NB4 (cell line): ENCODE measurements at regions not wholly inside any gene's neighbourhood (a gene's known extent, or its start where the extent isn't known, plus 50 kb on each side); places are given as distances from the start of the nearest gene placed in this dataset.

Experiments
- DNase-seq: peaks from one replicate; pipeline ENCODE4 v3.0.0; 2010; ENCODE audit warnings: low read depth
- H3K4me3 ChIP-seq: one replicate; pipeline ENCODE4 v1.5.1; 2011; ENCODE audit warnings: mild to moderate bottlenecking, low read depth, low read length, moderate library complexity
- CTCF ChIP-seq: IDR thresholded peaks from one replicate; pipeline ENCODE4 v1.5.1; 2012; ENCODE audit warnings: low read depth, low read length
- MYC ChIP-seq: IDR thresholded peaks from 2 replicates; pipeline ENCODE4 v1.6.1; 2011; ENCODE audit warnings: low read depth, low read length
- POLR2A ChIP-seq: IDR thresholded peaks from 2 replicates; pipeline ENCODE4 v1.6.1; 2011; ENCODE audit warnings: mild to moderate bottlenecking; ENCODE audit not compliant: insufficient read length; ENCODE audit errors: extremely low read depth
- TF ChIP-seq, protein P1 (sequence below): IDR thresholded peaks from 2 replicates; pipeline ENCODE4 v1.6.1; 2011; ENCODE audit warnings: low read depth, low read length

- TF ChIP-seq CTCF (no peak), MYC (no peak), POLR2A (no peak)
- TF ChIP-seq, protein P1, sequence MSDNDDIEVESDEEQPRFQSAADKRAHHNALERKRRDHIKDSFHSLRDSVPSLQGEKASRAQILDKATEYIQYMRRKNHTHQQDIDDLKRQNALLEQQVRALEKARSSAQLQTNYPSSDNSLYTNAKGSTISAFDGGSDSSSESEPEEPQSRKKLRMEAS: no peak
- no peak for DNase-seq
- no peak overlapping the region for H3K4me3 ChIP-seq
Measured at GRCh38 chr2:175737722-175738361, 264.2 kb downstream of the LNPK start.

GRCh38 chr2:175734686-175735085, 267.4 kb downstream of the LNPK start:
- no peak overlapping the region for H3K4me3 ChIP-seq
- DNase-seq: peak; percentile 13
- TF ChIP-seq, protein P1: no peak
- TF ChIP-seq CTCF: no peak
- no peak for TF ChIP-seq POLR2A
- TF ChIP-seq MYC: no peak

DNA sequence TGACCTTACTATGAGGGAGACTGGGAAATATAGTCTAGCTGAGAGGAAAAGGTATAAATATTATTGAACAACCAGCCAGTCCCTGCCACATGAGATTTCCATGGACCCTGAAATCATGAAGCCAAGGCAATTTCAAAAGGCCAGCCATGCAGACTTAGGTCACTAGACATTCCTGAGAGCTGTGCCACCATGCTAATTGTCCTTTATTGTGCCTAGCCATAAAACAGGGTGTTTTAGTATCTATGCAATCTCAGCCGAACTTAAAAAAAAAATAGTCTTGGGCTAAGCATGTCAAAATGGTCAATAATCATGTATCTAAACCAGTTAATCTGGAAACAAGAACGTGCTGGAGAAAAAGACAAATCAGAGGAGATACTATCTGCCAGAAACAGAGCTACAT, 269.5 kb downstream of the LNPK start:
- no peak for TF ChIP-seq CTCF
- TF ChIP-seq, protein P1: no peak
- DNase-seq: no peak
- H3K4me3 ChIP-seq: no peak overlapping the region

- no peak for TF ChIP-seq CTCF
- TF ChIP-seq, protein P1: no peak
- TF ChIP-seq POLR2A: no peak
- TF ChIP-seq MYC: no peak
- no peak overlapping the region for H3K4me3 ChIP-seq
- DNase-seq: no peak
Measured at GRCh38 chr2:175730050-175730449, 272.0 kb downstream of the LNPK start.

DNA sequence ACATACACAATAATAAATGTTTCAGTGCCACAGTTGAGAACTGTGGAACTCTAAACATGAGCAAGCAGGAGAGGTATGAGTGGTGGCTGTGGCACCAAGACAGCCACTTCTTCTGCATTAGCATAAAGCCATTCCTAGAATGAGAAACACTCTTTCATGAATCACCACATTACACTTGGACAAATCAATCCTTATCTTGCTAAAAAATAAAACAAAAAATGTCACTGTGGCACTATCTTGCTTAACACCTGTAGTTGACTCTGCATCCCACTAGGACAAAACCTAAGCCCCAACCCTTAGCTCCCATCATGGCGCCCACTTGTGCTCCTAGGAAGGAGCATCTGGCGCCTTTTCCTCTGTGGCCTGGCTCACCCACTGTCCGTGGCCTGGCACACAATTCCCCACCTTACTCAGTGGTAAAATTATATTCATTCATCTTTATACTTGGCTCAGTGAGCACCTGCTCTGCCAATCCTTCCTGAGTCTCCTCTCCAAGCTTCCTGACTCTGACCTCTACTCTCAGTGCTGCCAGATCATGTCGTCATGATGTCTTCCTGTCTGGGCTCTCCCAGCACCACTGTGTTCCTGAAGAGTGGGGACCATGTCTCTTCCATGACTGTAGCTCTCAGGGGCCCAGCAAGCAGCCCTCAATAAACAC, 272.9 kb downstream of the LNPK start:
- no peak overlapping the region for H3K4me3 ChIP-seq
- TF ChIP-seq, protein P1: no peak
- TF ChIP-seq POLR2A (no peak), CTCF (no peak), MYC (no peak)
- no peak for DNase-seq
